GM18867 (cell line): ENCODE measurements at regions not wholly inside any gene's neighbourhood (a gene's known extent, or its start where the extent isn't known, plus 50 kb on each side); places are given as distances from the start of the nearest gene placed in this dataset.

Source experiments
- ATAC-seq: cut with Tn5 transposase; IDR thresholded peaks from one replicate; pipeline ENCODE4 v1.9.1; 2021; ENCODE audit warnings: mild to moderate bottlenecking, moderate library complexity; ENCODE audit not compliant: unreplicated experiment

GRCh38 chr18:78390348-78390951, 589.2 kb upstream of the SALL3 start:
- ATAC-seq, result no peak

GRCh38 chr18:78390952-78391348, 588.7 kb upstream of the SALL3 start:
- no peak for ATAC-seq

- no peak for ATAC-seq
These were observed 586.3 kb upstream of the SALL3 start for GRCh38 chr18:78393086-78393862.

- ATAC-seq, result no peak
These were observed 583.5 kb upstream of the SALL3 start for GRCh38 chr18:78396077-78396476.

- no peak for ATAC-seq
These were observed 582.9 kb upstream of the SALL3 start for GRCh38 chr18:78396756-78397155.

- no peak for ATAC-seq
These were observed 579.6 kb upstream of the SALL3 start for GRCh38 chr18:78399992-78400503.

- ATAC-seq, result no peak
These were observed 577.2 kb upstream of the SALL3 start for GRCh38 chr18:78402440-78402839.

GRCh38 chr18:78402966-78403365, 576.7 kb upstream of the SALL3 start:
- no peak for ATAC-seq

GRCh38 chr18:78403371-78403770, 576.2 kb upstream of the SALL3 start:
- ATAC-seq, result no peak

GRCh38 chr18:78405763-78406162, 573.9 kb upstream of the SALL3 start:
- ATAC-seq, result no peak

- no peak for ATAC-seq
These were observed 572.7 kb upstream of the SALL3 start for GRCh38 chr18:78406743-78407465.

GRCh38 chr18:78407466-78407844, 572.2 kb upstream of the SALL3 start:
- no peak for ATAC-seq

- no peak for ATAC-seq
These were observed 571.0 kb upstream of the SALL3 start for GRCh38 chr18:78408623-78409022.

GRCh38 chr18:78410094-78410786, 569.4 kb upstream of the SALL3 start:
- no peak for ATAC-seq

GRCh38 chr18:78411539-78411938, 568.1 kb upstream of the SALL3 start:
- no peak for ATAC-seq

GRCh38 chr18:78414302-78414701, 565.3 kb upstream of the SALL3 start:
- ATAC-seq, result no peak

GRCh38 chr18:78416853-78417252, 562.8 kb upstream of the SALL3 start:
- ATAC-seq, result no peak

- no peak for ATAC-seq
These were observed 561.2 kb upstream of the SALL3 start for GRCh38 chr18:78418379-78418778.

- no peak for ATAC-seq
These were observed 560.4 kb upstream of the SALL3 start for GRCh38 chr18:78419171-78419570.

GRCh38 chr18:78420116-78420515, 559.5 kb upstream of the SALL3 start:
- no peak for ATAC-seq

GRCh38 chr18:78421392-78421791, 558.2 kb upstream of the SALL3 start:
- no peak for ATAC-seq
